ENCODE measurements at regions not wholly inside any gene's neighbourhood (a gene's known extent, or its start where the extent isn't known, plus 50 kb on each side); places are given as distances from the start of the nearest gene placed in this dataset.

- peak; percentile 73 for DNase-seq (ENCODE audit: low read depth)
Measured at GRCh38 chr11:130710021-130710420, 206.3 kb downstream of the SNX19 start.

- DNase-seq (ENCODE audit: low read depth), result no peak
Measured at GRCh38 chr11:130710497-130711012, 205.7 kb downstream of the SNX19 start.

- DNase-seq (ENCODE audit: low read depth), result no peak
Measured at GRCh38 chr11:130711193-130711592, 205.1 kb downstream of the SNX19 start.

GRCh38 chr11:130712480-130712879, 203.8 kb downstream of the SNX19 start:
- peak; percentile 76 for DNase-seq (ENCODE audit: low read depth)

- no peak for DNase-seq (ENCODE audit: low read depth)
Measured at GRCh38 chr11:130715085-130715876, 201.0 kb downstream of the SNX19 start.

- no peak for DNase-seq (ENCODE audit: low read depth)
Measured at GRCh38 chr11:130715877-130716220, 200.4 kb downstream of the SNX19 start.

GRCh38 chr11:130718120-130718519, 198.2 kb downstream of the SNX19 start:
- no peak for DNase-seq (ENCODE audit: low read depth)

GRCh38 chr11:130719220-130719915, 196.9 kb downstream of the SNX19 start:
- DNase-seq (ENCODE audit: low read depth), result peak; percentile 21

GRCh38 chr11:130720232-130721022, 195.9 kb downstream of the SNX19 start:
- DNase-seq (ENCODE audit: low read depth), result no peak

GRCh38 chr11:130721023-130721681, 195.1 kb downstream of the SNX19 start:
- DNase-seq (ENCODE audit: low read depth), result no peak

- peak; percentile 31 for DNase-seq (ENCODE audit: low read depth)
Measured at GRCh38 chr11:130721736-130722135, 194.5 kb downstream of the SNX19 start.

GRCh38 chr11:130722401-130722800, 193.9 kb downstream of the SNX19 start:
- no peak for DNase-seq (ENCODE audit: low read depth)

- DNase-seq (ENCODE audit: low read depth), result peak; percentile 14
Measured at GRCh38 chr11:130725421-130726233, 190.7 kb downstream of the SNX19 start.

- peak; percentile 19 for DNase-seq (ENCODE audit: low read depth)
Measured at GRCh38 chr11:130726234-130727037, 189.8 kb downstream of the SNX19 start.

GRCh38 chr11:130727157-130728119, 188.8 kb downstream of the SNX19 start:
- no peak for DNase-seq (ENCODE audit: low read depth)

GRCh38 chr11:130728185-130729180, 187.8 kb downstream of the SNX19 start:
- DNase-seq (ENCODE audit: low read depth), result no peak

GRCh38 chr11:130729193-130729592, 187.1 kb downstream of the SNX19 start:
- no peak for DNase-seq (ENCODE audit: low read depth)

Data from renal cortical epithelial cell (primary cell).